ENCODE measurements at regions not wholly inside any gene's neighbourhood (a gene's known extent, or its start where the extent isn't known, plus 50 kb on each side); places are given as distances from the start of the nearest gene placed in this dataset.

GRCh38 chr11:122593473-122594420, 61.8 kb upstream of the UBASH3B start:
- TF ChIP-seq CTCF (IDR thresholded peaks at IDR 0.05) (no peak), POLR2A (IDR thresholded peaks at IDR 0.05) (no peak), EP300 (IDR thresholded peaks at IDR 0.05) (no peak)

Data from ovary (tissue), 3 donors.